ENCODE measurements at regions not wholly inside any gene's neighbourhood (a gene's known extent, or its start where the extent isn't known, plus 50 kb on each side); places are given as distances from the start of the nearest gene placed in this dataset.
"Not testable (repeated sequence)": the region's sequence is repeated elsewhere in the genome, so short reads cannot be mapped to it uniquely, and the experiment has no call there.

- H3K27ac ChIP-seq = no peak overlapping the region
- H3K9me3 ChIP-seq = no peaks in the 10 kb centered on the region
- no peak for DNase-seq
- peaks cover 5 to 33% (median 13%) of the 10 kb centered on the region in 3 donors for H3K4me1 ChIP-seq
- TF ChIP-seq, protein P1, sequence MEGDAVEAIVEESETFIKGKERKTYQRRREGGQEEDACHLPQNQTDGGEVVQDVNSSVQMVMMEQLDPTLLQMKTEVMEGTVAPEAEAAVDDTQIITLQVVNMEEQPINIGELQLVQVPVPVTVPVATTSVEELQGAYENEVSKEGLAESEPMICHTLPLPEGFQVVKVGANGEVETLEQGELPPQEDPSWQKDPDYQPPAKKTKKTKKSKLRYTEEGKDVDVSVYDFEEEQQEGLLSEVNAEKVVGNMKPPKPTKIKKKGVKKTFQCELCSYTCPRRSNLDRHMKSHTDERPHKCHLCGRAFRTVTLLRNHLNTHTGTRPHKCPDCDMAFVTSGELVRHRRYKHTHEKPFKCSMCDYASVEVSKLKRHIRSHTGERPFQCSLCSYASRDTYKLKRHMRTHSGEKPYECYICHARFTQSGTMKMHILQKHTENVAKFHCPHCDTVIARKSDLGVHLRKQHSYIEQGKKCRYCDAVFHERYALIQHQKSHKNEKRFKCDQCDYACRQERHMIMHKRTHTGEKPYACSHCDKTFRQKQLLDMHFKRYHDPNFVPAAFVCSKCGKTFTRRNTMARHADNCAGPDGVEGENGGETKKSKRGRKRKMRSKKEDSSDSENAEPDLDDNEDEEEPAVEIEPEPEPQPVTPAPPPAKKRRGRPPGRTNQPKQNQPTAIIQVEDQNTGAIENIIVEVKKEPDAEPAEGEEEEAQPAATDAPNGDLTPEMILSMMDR (IDR thresholded peaks at IDR 0.05) = peak in 1 of 6 experiments; percentile 18
- no peak for TF ChIP-seq POLR2A (IDR thresholded peaks at IDR 0.05)
- H3K36me3 ChIP-seq = no peaks in the 10 kb centered on the region
- WGBS, 2 donors = 43 to 47% methylated on average over 11 to 13 of the region's 17 CpGs
- H3K27me3 ChIP-seq = no peaks in the 10 kb centered on the region
- intact Hi-C loops (cut with DNase I) = no loop called here
- no peak overlapping the region for H3K4me3 ChIP-seq
These were observed 156.9 kb downstream of the VEGFA start for GRCh38 chr6:43926634-43927531.

GRCh38 chr6:43925636-43926139 is 155.7 kb downstream of the VEGFA start:
- H3K4me1 ChIP-seq = peaks cover 5 to 33% (median 13%) of the 10 kb centered on the region in 3 donors
- H3K9me3 ChIP-seq; intact Hi-C loops (cut with DNase I); H3K36me3 ChIP-seq; DNase-seq; H3K4me3 ChIP-seq; H3K27me3 ChIP-seq; H3K27ac ChIP-seq: not testable (repeated sequence)
- WGBS, 2 donors = 89 to 98% methylated on average over 4 to 7 of the region's 7 CpGs

- Histone ChIP-seq H3K4me3 (no peak overlapping the region), H3K27me3 (no peaks in the 10 kb centered on the region), H3K9me3 (no peaks in the 10 kb centered on the region), H3K36me3 (no peaks in the 10 kb centered on the region), H3K4me1 (peaks cover 5 to 33% (median 13%) of the 10 kb centered on the region in 3 donors), H3K27ac (no peak overlapping the region)
- TF ChIP-seq POLR2A (IDR thresholded peaks at IDR 0.05) = no peak
- TF ChIP-seq, protein P1 (IDR thresholded peaks at IDR 0.05) = no peak
- WGBS, 2 donors = 58% methylated on average over 4 of the region's 12 CpGs; no CpG with 5 or more reads in 1 of the 2 donors
- DNase-seq = no peak
- intact Hi-C loops (cut with DNase I) = no loop called here
These were observed 154.3 kb downstream of the VEGFA start for GRCh38 chr6:43924222-43924702.

GRCh38 chr6:43923376-43924221 is 153.6 kb downstream of the VEGFA start:
- H3K4me1 ChIP-seq = peaks cover 5 to 33% (median 13%) of the 10 kb centered on the region in 3 donors
- H3K27me3 ChIP-seq = no peaks in the 10 kb centered on the region
- H3K9me3 ChIP-seq = no peaks in the 10 kb centered on the region
- WGBS, 2 donors = 80 to 92% methylated on average over 7 to 11 of the region's 15 CpGs
- TF ChIP-seq POLR2A (IDR thresholded peaks at IDR 0.05) = no peak
- TF ChIP-seq, protein P1 (IDR thresholded peaks at IDR 0.05) = no peak
- intact Hi-C loops (cut with DNase I) = no loop called here
- H3K36me3 ChIP-seq = no peaks in the 10 kb centered on the region
- H3K27ac ChIP-seq = no peak overlapping the region
- no peak for DNase-seq
- H3K4me3 ChIP-seq = no peak overlapping the region

GRCh38 chr6:43922426-43923375 is 152.7 kb downstream of the VEGFA start:
- no peaks in the 10 kb centered on the region for H3K36me3 ChIP-seq
- peaks cover 5 to 27% (median 11%) of the 10 kb centered on the region in 3 donors for H3K4me1 ChIP-seq
- H3K9me3 ChIP-seq = no peaks in the 10 kb centered on the region
- WGBS, 2 donors = 85 to 91% methylated on average over 11 to 14 of the region's 17 CpGs
- no peaks in the 10 kb centered on the region for H3K27me3 ChIP-seq
- no peak overlapping the region for H3K4me3 ChIP-seq
- intact Hi-C loops (cut with DNase I) = no loop called here
- H3K27ac ChIP-seq = no peak overlapping the region
- no peak for TF ChIP-seq POLR2A (IDR thresholded peaks at IDR 0.05)
- TF ChIP-seq, protein P1 (IDR thresholded peaks at IDR 0.05) = no peak
- no peak for DNase-seq

Measured in esophagus squamous epithelium (tissue), 5 donors.